GM23338 (cell line): ENCODE measurements at regions not wholly inside any gene's neighbourhood (a gene's known extent, or its start where the extent isn't known, plus 50 kb on each side); places are given as distances from the start of the nearest gene placed in this dataset.

Source experiments
- ATAC-seq: fragments of 200-7000 bp; cut with Tn5 transposase; 3 replicates; pipeline ENCODE4 v1.9.1; 2020
- DNase-seq: peaks from one replicate; pipeline ENCODE4 v3.0.0-alpha.2; 2015; ENCODE audit warnings: low spot score
- H2AFZ ChIP-seq: fragments of 200-600 bp; sonication (generic); 2 replicates; pipeline ENCODE4 v1.8.0; 2016; ENCODE audit warnings: antibody characterized with exemption, mild to moderate bottlenecking, moderate library complexity
- H3F3A ChIP-seq: fragments of 200-600 bp; sonication (generic); replicated peaks from 2 replicates; pipeline ENCODE4 v1.8.0; 2017; ENCODE audit warnings: antibody characterized with exemption, mixed run types, low read depth
- H3K27ac ChIP-seq: fragments of 200-600 bp; sonication (generic); 2 replicates; pipeline ENCODE4 v1.6.1; 2016; ENCODE audit warnings: low read depth
- H3K27me3 ChIP-seq: fragments of 200-600 bp; sonication (generic); 2 replicates; pipeline ENCODE4 v1.8.0; 2016; ENCODE audit warnings: mild to moderate bottlenecking, mixed run types, moderate library complexity; ENCODE audit not compliant: insufficient read depth
- H3K36me3 ChIP-seq: fragments of 200-600 bp; sonication (generic); 2 replicates; pipeline ENCODE4 v1.8.0; 2016; ENCODE audit warnings: mild to moderate bottlenecking; ENCODE audit not compliant: insufficient read depth
- H3K4me1 ChIP-seq: fragments of 200-600 bp; sonication (generic); 2 replicates; pipeline ENCODE4 v1.8.0; 2016; ENCODE audit warnings: mild to moderate bottlenecking, moderate library complexity; ENCODE audit not compliant: insufficient read depth
- H3K4me2 ChIP-seq: fragments of 200-600 bp; sonication (generic); 2 replicates; pipeline ENCODE4 v1.7.1; 2017; ENCODE audit warnings: mixed run types
- H3K4me3 ChIP-seq: fragments of 200-600 bp; sonication (generic); 2 replicates; pipeline ENCODE4 v1.6.1; 2016; ENCODE audit warnings: mixed run types
- H3K79me2 ChIP-seq: fragments of 200-600 bp; sonication (generic); replicated peaks from 2 replicates; pipeline ENCODE4 v1.8.0; 2017; ENCODE audit warnings: mild to moderate bottlenecking; ENCODE audit not compliant: insufficient read depth
- H3K9me2 ChIP-seq: fragments of 200-600 bp; sonication (generic); 2 replicates; pipeline ENCODE4 v1.8.0; 2017; ENCODE audit not compliant: insufficient read depth
- H4K20me1 ChIP-seq: fragments of 200-600 bp; sonication (generic); replicated peaks from 2 replicates; pipeline ENCODE4 v1.8.0; 2017; ENCODE audit warnings: mild to moderate bottlenecking; ENCODE audit not compliant: insufficient read depth
- H3K27ac Mint-ChIP-seq: 2 replicates; pipeline ENCODE4 v1.8.0; 2020; ENCODE audit warnings: inconsistent platforms, mild to moderate bottlenecking, moderate library complexity, mixed read lengths
- H3K27me3 Mint-ChIP-seq: 3 replicates; pipeline ENCODE4 v1.8.0; 2022; ENCODE audit warnings: low read depth, mild to moderate bottlenecking, moderate library complexity, mixed read lengths, inconsistent platforms; ENCODE audit not compliant: insufficient read depth, poor library complexity
- H3K36me3 Mint-ChIP-seq: 3 replicates; pipeline ENCODE4 v1.8.0; 2021; ENCODE audit warnings: low read depth, mild to moderate bottlenecking, inconsistent platforms, moderate library complexity, mixed read lengths
- H3K4me1 Mint-ChIP-seq: 3 replicates; pipeline ENCODE4 v1.8.0; 2020; ENCODE audit warnings: mild to moderate bottlenecking, inconsistent platforms, mixed read lengths
- H3K4me3 Mint-ChIP-seq: 3 replicates; pipeline ENCODE4 v1.8.0; 2021; ENCODE audit warnings: moderate library complexity, mild to moderate bottlenecking, inconsistent platforms, mixed read lengths
- H3K9me3 Mint-ChIP-seq: 3 replicates; pipeline ENCODE4 v1.8.0; 2020; ENCODE audit warnings: moderate library complexity, mild to moderate bottlenecking, inconsistent platforms, mixed read lengths
- CREB1 ChIP-seq: fragments of 250-450 bp; sonication (Bioruptor Pico); IDR thresholded peaks from 2 replicates; pipeline ENCODE4 v1.5.0; 2020; ENCODE audit warnings: low read depth, mild to moderate bottlenecking, moderate library complexity
- CTCF ChIP-seq, 2 experiments: fragments of 200-600 bp in 1 of 2; sonication (generic) in 1 of 2; conservative IDR thresholded peaks; 2 replicates each; pipeline versions ENCODE4 v1.5.1 to v1.6.1; 2016 to 2017; ENCODE audit warnings: antibody characterized with exemption in 2 of 2, low read depth in 2 of 2, mild to moderate bottlenecking in 2 of 2, moderate library complexity in 1 of 2
- ETS1 ChIP-seq: IDR thresholded peaks from 2 replicates; pipeline ENCODE4 v1.6.1; 2016; ENCODE audit warnings: antibody characterized with exemption
- EZH2 ChIP-seq: fragments of 200-600 bp; sonication (generic); IDR thresholded peaks from one replicate; pipeline ENCODE4 v1.8.0; 2017; ENCODE audit warnings: antibody characterized with exemption, mild to moderate bottlenecking, low read depth; ENCODE audit not compliant: unreplicated experiment
- EZH2phosphoT487 ChIP-seq: fragments of 200-600 bp; sonication (generic); IDR thresholded peaks from one replicate; pipeline ENCODE4 v1.8.1; 2018; ENCODE audit warnings: antibody characterized with exemption; ENCODE audit not compliant: unreplicated experiment
- JUNB ChIP-seq: IDR thresholded peaks from one replicate; pipeline ENCODE4 v1.6.1; 2016; ENCODE audit warnings: antibody characterized with exemption; ENCODE audit not compliant: unreplicated experiment
- NANOG ChIP-seq: IDR thresholded peaks from 2 replicates; pipeline ENCODE4 v1.6.1; 2016; ENCODE audit warnings: antibody characterized with exemption, borderline replicate concordance
- POLR2AphosphoS5 ChIP-seq: IDR thresholded peaks from 2 replicates; pipeline ENCODE4 v1.6.1; 2016; ENCODE audit warnings: antibody characterized with exemption, low read depth
- REST ChIP-seq: IDR thresholded peaks from one replicate; pipeline ENCODE4 v1.6.1; 2018; ENCODE audit warnings: antibody characterized with exemption; ENCODE audit not compliant: unreplicated experiment
- STAT1 ChIP-seq: IDR thresholded peaks from one replicate; pipeline ENCODE4 v1.6.1; 2016; ENCODE audit warnings: antibody characterized with exemption; ENCODE audit not compliant: unreplicated experiment
- ZNF114 ChIP-seq: fragments of 250-450 bp; sonication (Bioruptor Pico); IDR thresholded peaks from 2 replicates; pipeline ENCODE4 v1.5.0; 2020; ENCODE audit warnings: mild to moderate bottlenecking, moderate library complexity
- ZNF331 ChIP-seq: fragments of 250-450 bp; sonication (Bioruptor Pico); IDR thresholded peaks from 2 replicates; pipeline ENCODE4 v1.5.0; 2020; ENCODE audit warnings: low read depth, mild to moderate bottlenecking, moderate library complexity
- ZNF462 ChIP-seq: fragments of 250-450 bp; sonication (Bioruptor Pico); IDR thresholded peaks from 2 replicates; pipeline ENCODE4 v1.5.0; 2020; ENCODE audit warnings: mild to moderate bottlenecking, moderate library complexity

- Histone ChIP-seq H3K4me1 (no peaks in the 10 kb centered on the region), H3K4me2 (no peak overlapping the region), H3K27ac (no peak overlapping the region), H3K79me2 (no peaks in the 10 kb centered on the region), H3K27me3 (no peaks in the 10 kb centered on the region), H3K36me3 (no peaks in the 10 kb centered on the region), H3K9me2 (peaks cover 3% of the 10 kb centered on the region; the same call in 1 of the 2 replicates), H2AFZ (no peak overlapping the region), H3K4me3 (no peak overlapping the region), H3F3A (no peaks in the 10 kb centered on the region), H4K20me1 (no peaks in the 10 kb centered on the region)
- H3K9me3 Mint-ChIP-seq: peaks cover 12% of the 10 kb centered on the region
- no peak overlapping the region for H3K27ac Mint-ChIP-seq
- no peaks in the 10 kb centered on the region; the same call in 2 of the 3 replicates for H3K36me3 Mint-ChIP-seq
- DNase-seq: no peak
- ATAC-seq: no peak
- H3K4me3 Mint-ChIP-seq: no peak overlapping the region
- H3K4me1 Mint-ChIP-seq: peaks cover 7% of the 10 kb centered on the region
- TF ChIP-seq ETS1 (no peak), JUNB (no peak), POLR2AphosphoS5 (no peak), REST (no peak), EZH2phosphoT487 (no peak), ZNF331 (no peak), CREB1 (CRISPR knock-in tag) (no peak), EZH2 (no peak), STAT1 (no peak), ZNF462 (CRISPR knock-in tag) (no peak), CTCF (conservative IDR thresholded peaks at IDR 0.05; ENCODE audit: low read depth in 2 of 2) (no peak), ZNF114 (no peak), NANOG (no peak)
- peaks cover 2% of the 10 kb centered on the region for H3K27me3 Mint-ChIP-seq
Observed at GRCh38 chr2:2740238-2740775, 409.2 kb upstream of the MYT1L start.
